ENCODE measurements at regions not wholly inside any gene's neighbourhood (a gene's known extent, or its start where the extent isn't known, plus 50 kb on each side); places are given as distances from the start of the nearest gene placed in this dataset.

- H3K36me3 ChIP-seq (replicated peaks), result no peaks in the 10 kb centered on the region
- no peak overlapping the region for H3K4me3 ChIP-seq (ENCODE audit: low read depth, low read length)
- in situ Hi-C loops (cut with HindIII; ENCODE audit: low pct_ligation_motif_present, low sequenced_read_pairs), result no loop called here
- no peak for DNase-seq
- no peak for TF ChIP-seq CTCF (IDR thresholded peaks at IDR 0.05; ENCODE audit: low read depth, low read length, missing control alignments)
- no peak overlapping the region for H3K27ac ChIP-seq
- no peaks in the 10 kb centered on the region for H3K27me3 ChIP-seq (replicated peaks)
Observed at GRCh38 chr5:3201121-3201520, 394.5 kb upstream of the IRX1 start.

DNA sequence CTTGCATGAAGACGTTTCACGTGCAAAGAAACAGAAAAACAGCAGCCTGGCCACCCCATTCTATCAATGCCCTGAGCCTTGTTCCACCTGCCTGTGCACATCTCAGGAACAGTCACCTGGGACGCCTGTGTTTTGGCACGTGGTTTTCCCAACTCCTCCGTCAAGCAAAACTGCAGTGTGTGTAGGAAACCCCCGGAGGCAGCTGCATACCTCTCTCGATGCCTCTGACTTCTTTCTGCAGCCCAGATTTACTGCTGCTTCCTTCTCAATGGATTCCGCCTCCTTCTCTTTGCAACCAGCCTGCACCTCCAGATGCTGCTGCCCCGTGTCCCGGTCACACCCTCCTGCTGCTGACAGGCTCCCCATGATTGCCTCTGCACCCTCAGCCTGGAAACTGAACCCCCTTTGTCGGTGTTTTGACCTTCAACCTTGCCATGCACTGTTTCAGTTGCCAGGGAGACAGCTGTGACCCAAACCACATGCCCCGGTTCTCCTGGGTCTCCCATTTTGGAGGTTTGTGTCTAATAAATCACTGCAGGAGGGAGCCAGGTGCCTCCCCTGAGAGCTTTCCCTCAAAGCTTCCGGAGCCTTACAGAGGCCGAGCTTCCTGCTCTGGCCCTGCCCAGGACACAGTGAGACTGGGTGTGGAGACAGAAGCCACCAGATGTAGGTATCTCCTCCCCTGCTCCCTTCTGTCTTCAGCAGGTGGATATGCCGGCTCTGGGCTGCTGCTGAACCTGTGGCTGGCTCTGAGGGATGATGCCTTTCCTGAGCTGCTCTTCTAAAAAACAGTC is 395.5 kb upstream of the IRX1 start:
- TF ChIP-seq CTCF (IDR thresholded peaks at IDR 0.05; ENCODE audit: low read depth, low read length, missing control alignments), result no peak
- Histone ChIP-seq H3K27ac (no peak overlapping the region), H3K27me3 (replicated peaks) (no peaks in the 10 kb centered on the region), H3K4me3 (ENCODE audit: low read depth, low read length) (no peak overlapping the region), H3K36me3 (replicated peaks) (no peaks in the 10 kb centered on the region)
- in situ Hi-C loops (cut with HindIII; ENCODE audit: low pct_ligation_motif_present, low sequenced_read_pairs), result no loop called here
- DNase-seq, result no peak

DNA sequence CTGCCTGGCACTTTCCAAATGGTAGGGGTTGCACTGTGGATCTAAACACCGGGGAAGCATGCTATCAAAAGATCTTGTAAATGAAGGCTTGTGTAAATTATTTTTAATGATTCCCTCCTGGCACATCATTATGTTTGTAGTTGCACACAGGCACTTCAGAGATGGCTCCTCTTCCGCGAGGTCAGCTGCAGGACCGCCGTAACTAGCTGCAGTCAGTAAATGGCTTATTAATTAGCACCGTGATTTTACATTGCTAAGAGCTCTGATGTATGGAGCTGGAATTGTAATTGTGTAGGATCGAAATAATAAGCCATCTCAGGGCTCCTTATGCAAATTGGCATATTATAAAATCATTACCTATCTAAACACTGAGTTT is 397.6 kb upstream of the IRX1 start:
- no peak overlapping the region for H3K4me3 ChIP-seq (ENCODE audit: low read depth, low read length)
- no peaks in the 10 kb centered on the region for H3K36me3 ChIP-seq (replicated peaks)
- no peak for DNase-seq
- no peak for TF ChIP-seq CTCF (IDR thresholded peaks at IDR 0.05; ENCODE audit: low read depth, low read length, missing control alignments)
- H3K27me3 ChIP-seq (replicated peaks), result no peaks in the 10 kb centered on the region
- H3K27ac ChIP-seq, result no peak overlapping the region
- in situ Hi-C loops (cut with HindIII; ENCODE audit: low pct_ligation_motif_present, low sequenced_read_pairs), result no loop called here

GRCh38 chr5:3197304-3198073 is 398.1 kb upstream of the IRX1 start:
- DNase-seq, result no peak

GRCh38 chr5:3195994-3196393 is 399.6 kb upstream of the IRX1 start:
- Histone ChIP-seq H3K27me3 (replicated peaks) (no peaks in the 10 kb centered on the region), H3K4me3 (ENCODE audit: low read depth, low read length) (no peak overlapping the region), H3K36me3 (replicated peaks) (no peaks in the 10 kb centered on the region), H3K27ac (no peak overlapping the region)
- TF ChIP-seq CTCF (IDR thresholded peaks at IDR 0.05; ENCODE audit: low read depth, low read length, missing control alignments), result no peak
- DNase-seq, result no peak
- in situ Hi-C loops (cut with HindIII; ENCODE audit: low pct_ligation_motif_present, low sequenced_read_pairs), result no loop called here

More at GRCh38 chr5:3197304-3198073, 398.1 kb upstream of the IRX1 start:
- Histone ChIP-seq H3K27me3 (replicated peaks) (no peaks in the 10 kb centered on the region), H3K27ac (no peak overlapping the region), H3K36me3 (replicated peaks) (no peaks in the 10 kb centered on the region), H3K4me3 (ENCODE audit: low read depth, low read length) (no peak overlapping the region)
- TF ChIP-seq CTCF (IDR thresholded peaks at IDR 0.05; ENCODE audit: low read depth, low read length, missing control alignments), result no peak
- in situ Hi-C loops (cut with HindIII; ENCODE audit: low pct_ligation_motif_present, low sequenced_read_pairs), result no loop called here
